ENCODE measurements at regions not wholly inside any gene's neighbourhood (a gene's known extent, or its start where the extent isn't known, plus 50 kb on each side); places are given as distances from the start of the nearest gene placed in this dataset.

DNA sequence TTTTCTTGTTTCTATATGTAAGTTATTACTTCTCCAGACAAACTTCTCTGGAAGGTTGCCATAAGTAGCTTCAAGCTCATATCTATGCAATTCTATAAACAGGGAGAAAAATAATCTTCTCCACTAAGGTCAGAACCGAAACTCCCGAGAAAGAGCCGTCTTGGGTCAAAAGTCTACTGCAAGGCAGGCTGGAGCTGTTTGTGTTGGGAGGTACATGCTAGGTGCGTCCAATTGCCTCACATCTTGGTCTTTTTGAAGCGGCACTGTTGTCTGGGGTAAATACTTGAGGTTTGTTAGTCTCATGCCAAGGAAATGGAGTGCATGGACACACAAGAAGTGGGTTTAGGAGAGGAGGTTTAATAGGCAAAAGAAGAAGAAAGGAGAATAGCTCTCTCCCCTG is 674.7 kb upstream of the TMEM132C start:
- Histone ChIP-seq H3K4me1 (ENCODE audit: control insufficient read depth, extremely low read depth, insufficient read depth, low read length) (no peaks in the 10 kb centered on the region), H4K20me1 (replicated peaks; ENCODE audit: control insufficient read depth, extremely low read depth, insufficient read depth, low read length) (no peaks in the 10 kb centered on the region), H3K4me2 (ENCODE audit: insufficient read depth, low read length) (no peak overlapping the region), H3K9me1 (replicated peaks; ENCODE audit: control insufficient read depth, extremely low read depth, insufficient read depth, low read length) (no peaks in the 10 kb centered on the region), H3K9me3 (replicated peaks; ENCODE audit: control insufficient read depth, insufficient read depth, low read length) (peaks cover 10% of the 10 kb centered on the region), H3K79me2 (ENCODE audit: control insufficient read depth, insufficient read depth, low read length) (no peaks in the 10 kb centered on the region), H3K27me3 (ENCODE audit: control insufficient read depth in 2 of 2, insufficient read depth in 2 of 2, low read length in 2 of 2) (no peaks in the 10 kb centered on the region), H3K4me3 (replicated peaks in 1 of 3; ENCODE audit: insufficient read depth in 1 of 3, low read depth in 1 of 3, low read length in 3 of 3) (no peak overlapping the region), H3K9ac (replicated peaks; ENCODE audit: extremely low read depth, insufficient read depth, low read length) (no peak overlapping the region), H2AFZ (ENCODE audit: low read depth, low read length) (no peak overlapping the region), H3K36me3 (ENCODE audit: control insufficient read depth in 2 of 2, extremely low read depth in 1 of 2, insufficient read depth in 2 of 2, low read length in 2 of 2) (no peaks in the 10 kb centered on the region), H3K27ac (ENCODE audit: insufficient read depth, low read depth, low read length) (no peak overlapping the region)
- dilution Hi-C loops (cut with MboI; ENCODE audit: extremely low pct_ligation_motif_present, low sequenced_read_pairs) (no loop called here), intact Hi-C loops (cut with micrococcal nuclease) (no loop called here)
- FAIRE-seq, result no peak
- ChIA-PET POLR2A (no interaction called here), CTCF (no interaction called here)
- TF ChIP-seq, protein P1, sequence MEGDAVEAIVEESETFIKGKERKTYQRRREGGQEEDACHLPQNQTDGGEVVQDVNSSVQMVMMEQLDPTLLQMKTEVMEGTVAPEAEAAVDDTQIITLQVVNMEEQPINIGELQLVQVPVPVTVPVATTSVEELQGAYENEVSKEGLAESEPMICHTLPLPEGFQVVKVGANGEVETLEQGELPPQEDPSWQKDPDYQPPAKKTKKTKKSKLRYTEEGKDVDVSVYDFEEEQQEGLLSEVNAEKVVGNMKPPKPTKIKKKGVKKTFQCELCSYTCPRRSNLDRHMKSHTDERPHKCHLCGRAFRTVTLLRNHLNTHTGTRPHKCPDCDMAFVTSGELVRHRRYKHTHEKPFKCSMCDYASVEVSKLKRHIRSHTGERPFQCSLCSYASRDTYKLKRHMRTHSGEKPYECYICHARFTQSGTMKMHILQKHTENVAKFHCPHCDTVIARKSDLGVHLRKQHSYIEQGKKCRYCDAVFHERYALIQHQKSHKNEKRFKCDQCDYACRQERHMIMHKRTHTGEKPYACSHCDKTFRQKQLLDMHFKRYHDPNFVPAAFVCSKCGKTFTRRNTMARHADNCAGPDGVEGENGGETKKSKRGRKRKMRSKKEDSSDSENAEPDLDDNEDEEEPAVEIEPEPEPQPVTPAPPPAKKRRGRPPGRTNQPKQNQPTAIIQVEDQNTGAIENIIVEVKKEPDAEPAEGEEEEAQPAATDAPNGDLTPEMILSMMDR (IDR thresholded peaks at IDR 0.05; ENCODE audit: extremely low read depth in 1 of 2, insufficient read depth in 1 of 2, low read depth in 1 of 2, low read length in 2 of 2), result no peak
- TF ChIP-seq GATA2 (IDR thresholded peaks at IDR 0.05; ENCODE audit: insufficient read depth, insufficient read length, low read depth, low read length) (no peak), EZH2 (IDR thresholded peaks at IDR 0.05; ENCODE audit: borderline replicate concordance, low read depth, low read length, severe bottlenecking) (no peak), POLR2AphosphoS5 (IDR thresholded peaks at IDR 0.05; ENCODE audit: insufficient read depth, low read depth, low read length) (no peak), FOS (IDR thresholded peaks at IDR 0.05; ENCODE audit: borderline replicate concordance, insufficient read depth, low read length) (no peak)
- BruUV-seq (replicated peaks), result no TSS peak
- DNase-seq (ENCODE audit: low read depth, low spot score), result no peak

DNA sequence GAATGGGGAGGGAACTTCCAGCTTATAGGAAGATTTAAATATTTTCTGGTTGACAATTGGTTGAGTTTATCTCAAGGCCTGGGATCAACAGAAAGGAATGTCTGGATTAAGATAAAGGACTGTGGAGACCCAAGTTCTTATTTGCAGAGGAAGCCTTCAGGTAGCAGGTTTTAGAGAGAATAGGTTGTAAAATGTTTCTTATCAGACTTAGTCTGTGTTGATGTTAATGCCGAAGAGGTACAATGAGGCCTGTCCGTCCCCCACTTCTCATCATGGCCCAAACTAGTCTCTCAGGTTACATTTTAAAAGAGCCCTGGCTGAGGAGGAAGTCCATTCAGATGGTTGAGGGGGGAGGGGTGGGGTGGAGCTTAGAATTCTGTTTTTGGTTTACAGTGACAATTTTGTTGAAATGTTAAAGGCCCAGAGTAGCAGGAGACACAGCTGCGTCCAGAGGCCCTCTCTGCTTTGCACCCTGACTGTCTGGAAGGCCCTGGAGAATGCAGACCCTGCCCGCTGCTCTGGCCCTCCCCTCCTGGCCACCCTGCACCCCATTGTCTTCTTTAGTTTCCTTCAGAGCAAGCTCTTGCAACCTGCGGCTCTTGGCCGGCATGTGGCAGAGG is 672.5 kb upstream of the TMEM132C start:
- CTCF ChIA-PET, result no interaction called here
- FAIRE-seq, result no peak
- no TSS peak for BruUV-seq (replicated peaks)

More for the DNA sequence above, 672.5 kb upstream of the TMEM132C start:
- no peaks in the 10 kb centered on the region for H3K36me3 ChIP-seq (ENCODE audit: control insufficient read depth in 2 of 2, extremely low read depth in 1 of 2, insufficient read depth in 2 of 2, low read length in 2 of 2)
- POLR2A ChIA-PET, result no interaction called here
- H3K27ac ChIP-seq (ENCODE audit: insufficient read depth, low read depth, low read length), result no peak overlapping the region
- H3K9ac ChIP-seq (replicated peaks; ENCODE audit: extremely low read depth, insufficient read depth, low read length), result no peak overlapping the region
- H3K27me3 ChIP-seq (ENCODE audit: control insufficient read depth in 2 of 2, insufficient read depth in 2 of 2, low read length in 2 of 2), result no peaks in the 10 kb centered on the region
- no peaks in the 10 kb centered on the region for H3K9me1 ChIP-seq (replicated peaks; ENCODE audit: control insufficient read depth, extremely low read depth, insufficient read depth, low read length)
- no peaks in the 10 kb centered on the region for H3K4me1 ChIP-seq (ENCODE audit: control insufficient read depth, extremely low read depth, insufficient read depth, low read length)
- no peak overlapping the region for H2AFZ ChIP-seq (ENCODE audit: low read depth, low read length)
- dilution Hi-C loops (cut with MboI; ENCODE audit: extremely low pct_ligation_motif_present, low sequenced_read_pairs) (no loop called here), intact Hi-C loops (cut with micrococcal nuclease) (no loop called here)
- H4K20me1 ChIP-seq (replicated peaks; ENCODE audit: control insufficient read depth, extremely low read depth, insufficient read depth, low read length), result no peaks in the 10 kb centered on the region
- H3K79me2 ChIP-seq (ENCODE audit: control insufficient read depth, insufficient read depth, low read length), result no peaks in the 10 kb centered on the region
- TF ChIP-seq POLR2A (IDR thresholded peaks at IDR 0.05; ENCODE audit: low read depth, low read length) (no peak), MAX (IDR thresholded peaks at IDR 0.05; ENCODE audit: insufficient read depth, insufficient read length) (no peak), POLR2AphosphoS5 (IDR thresholded peaks at IDR 0.05; ENCODE audit: insufficient read depth, low read depth, low read length) (no peak), GATA2 (IDR thresholded peaks at IDR 0.05; ENCODE audit: insufficient read depth, insufficient read length, low read depth, low read length) (no peak), JUN (IDR thresholded peaks at IDR 0.05; ENCODE audit: borderline replicate concordance, insufficient read depth, insufficient read length, low read depth) (no peak), MYC (IDR thresholded peaks at IDR 0.05; ENCODE audit: low read depth, low read length) (no peak)
- TF ChIP-seq, protein P1 (IDR thresholded peaks at IDR 0.05; ENCODE audit: extremely low read depth in 1 of 2, insufficient read depth in 1 of 2, low read depth in 1 of 2, low read length in 2 of 2), result no peak
- H3K9me3 ChIP-seq (replicated peaks; ENCODE audit: control insufficient read depth, insufficient read depth, low read length), result peaks cover 7% of the 10 kb centered on the region
- H3K4me3 ChIP-seq (replicated peaks in 1 of 3; ENCODE audit: insufficient read depth in 1 of 3, low read depth in 1 of 3, low read length in 3 of 3), result no peak overlapping the region
- DNase-seq (ENCODE audit: low read depth, low spot score), result no peak
- no peak overlapping the region for H3K4me2 ChIP-seq (ENCODE audit: insufficient read depth, low read length)

Measured in endothelial cell of umbilical vein (primary cell).